HEK293 (cell line): ENCODE measurements at regions not wholly inside any gene's neighbourhood (a gene's known extent, or its start where the extent isn't known, plus 50 kb on each side); places are given as distances from the start of the nearest gene placed in this dataset.

Experiments
- HOXD13 ChIP-seq: sonication (generic); formaldehyde crosslinking; IDR thresholded peaks from 2 replicates; pipeline ENCODE4 v1.8.0; 2022; ENCODE audit warnings: missing genetic modification reagents, borderline replicate concordance
- KLF7 ChIP-seq: fragments of 450-650 bp; formaldehyde crosslinking; IDR thresholded peaks from 2 replicates; pipeline ENCODE4 v1.5.1; 2016; ENCODE audit warnings: missing biosample characterization, missing genetic modification characterization, borderline replicate concordance
- SALL2 ChIP-seq: fragments of 450-650 bp; formaldehyde crosslinking; IDR thresholded peaks from 2 replicates; pipeline ENCODE4 v1.5.0; 2017; ENCODE audit warnings: missing biosample characterization, mild to moderate bottlenecking, missing genetic modification characterization, borderline replicate concordance
- SCRT2 ChIP-seq: fragments of 450-650 bp; formaldehyde crosslinking; IDR thresholded peaks from 2 replicates; pipeline ENCODE4 v1.5.1; 2016; ENCODE audit warnings: missing biosample characterization, missing genetic modification characterization
- WT1 ChIP-seq: fragments of 450-650 bp; formaldehyde crosslinking; IDR thresholded peaks from 2 replicates; pipeline ENCODE4 v1.5.1; 2016; ENCODE audit warnings: missing biosample characterization, missing genetic modification characterization
- ZBTB20 ChIP-seq: fragments of 450-650 bp; formaldehyde crosslinking; IDR thresholded peaks from 2 replicates; pipeline ENCODE4 v1.5.1; 2016; ENCODE audit warnings: missing biosample characterization, missing genetic modification characterization
- ZNF174 ChIP-seq: fragments of 450-650 bp; formaldehyde crosslinking; IDR thresholded peaks from 2 replicates; pipeline ENCODE4 v1.5.0; 2017; ENCODE audit warnings: missing biosample characterization, mild to moderate bottlenecking, missing genetic modification characterization
- ZNF175 ChIP-seq: fragments of 450-650 bp; formaldehyde crosslinking; IDR thresholded peaks from 2 replicates; pipeline ENCODE4 v1.5.1; 2016; ENCODE audit warnings: missing biosample characterization, missing genetic modification characterization
- ZNF202 ChIP-seq: fragments of 450-650 bp; formaldehyde crosslinking; IDR thresholded peaks from 2 replicates; pipeline ENCODE4 v1.5.1; 2016; ENCODE audit warnings: missing biosample characterization, missing genetic modification characterization, borderline replicate concordance
- ZNF23 ChIP-seq: fragments of 450-650 bp; formaldehyde crosslinking; IDR thresholded peaks from 2 replicates; pipeline ENCODE4 v1.5.1; 2016; ENCODE audit warnings: missing biosample characterization, missing genetic modification characterization, borderline replicate concordance
- ZNF274 ChIP-seq, 2 experiments: fragments of 200-500 bp in 1 of 2; fragments of 450-650 bp in 1 of 2; sonication (Bioruptor generic) in 1 of 2; formaldehyde crosslinking in 1 of 2; IDR thresholded peaks; 2 replicates each; pipeline versions ENCODE4 v1.5.1 to v1.6.1; 2014 to 2016; ENCODE audit warnings: borderline replicate concordance in 1 of 2, inconsistent platforms in 1 of 2, low read length in 1 of 2, missing biosample characterization in 1 of 2, missing genetic modification characterization in 1 of 2
- ZNF350 ChIP-seq: fragments of 450-650 bp; formaldehyde crosslinking; IDR thresholded peaks from 2 replicates; pipeline ENCODE4 v1.5.0; 2017; ENCODE audit warnings: missing biosample characterization, mild to moderate bottlenecking, missing genetic modification characterization
- ZNF391 ChIP-seq: fragments of 450-650 bp; formaldehyde crosslinking; IDR thresholded peaks from 2 replicates; pipeline ENCODE4 v1.5.1; 2016; ENCODE audit warnings: low read depth, missing biosample characterization, missing genetic modification characterization, borderline replicate concordance
- ZNF426 ChIP-seq: fragments of 450-650 bp; formaldehyde crosslinking; IDR thresholded peaks from 2 replicates; pipeline ENCODE4 v1.5.1; 2017; ENCODE audit warnings: missing biosample characterization, missing genetic modification characterization, mild to moderate bottlenecking, inconsistent platforms, moderate library complexity
- ZNF510 ChIP-seq: fragments of 450-650 bp; formaldehyde crosslinking; IDR thresholded peaks from 2 replicates; pipeline ENCODE4 v1.5.1; 2018; ENCODE audit warnings: mild to moderate bottlenecking, missing genetic modification characterization, missing biosample characterization; ENCODE audit not compliant: insufficient replicate concordance
- ZNF513 ChIP-seq: fragments of 450-650 bp; IDR thresholded peaks from 2 replicates; pipeline ENCODE4 v1.5.1; 2018; ENCODE audit warnings: missing biosample characterization, missing genetic modification characterization
- ZNF544 ChIP-seq: fragments of 450-650 bp; formaldehyde crosslinking; IDR thresholded peaks from 2 replicates; pipeline ENCODE4 v1.5.0; 2017; ENCODE audit warnings: missing biosample characterization, missing genetic modification characterization
- ZNF677 ChIP-seq: fragments of 450-650 bp; IDR thresholded peaks from 2 replicates; pipeline ENCODE4 v1.5.0; 2018; ENCODE audit warnings: missing biosample characterization, mild to moderate bottlenecking, missing genetic modification characterization, moderate library complexity
- ZNF76 ChIP-seq: fragments of 450-650 bp; formaldehyde crosslinking; IDR thresholded peaks from 2 replicates; pipeline ENCODE4; 2016; ENCODE audit warnings: low read depth, missing biosample characterization, missing genetic modification characterization, borderline replicate concordance
- ZNF785 ChIP-seq: fragments of 450-650 bp; formaldehyde crosslinking; IDR thresholded peaks from 2 replicates; pipeline ENCODE4 v1.5.1; 2016; ENCODE audit warnings: missing biosample characterization, missing genetic modification characterization
- ZNF837 ChIP-seq: fragments of 450-650 bp; formaldehyde crosslinking; IDR thresholded peaks from 2 replicates; pipeline ENCODE4 v1.5.1; 2016; ENCODE audit warnings: missing biosample characterization, missing genetic modification characterization
- ZSCAN23 ChIP-seq: fragments of 450-650 bp; formaldehyde crosslinking; IDR thresholded peaks from 2 replicates; pipeline ENCODE4 v1.5.1; 2016; ENCODE audit warnings: missing biosample characterization, missing genetic modification characterization
- ZSCAN4 ChIP-seq: fragments of 450-650 bp; formaldehyde crosslinking; IDR thresholded peaks from 2 replicates; pipeline ENCODE4 v1.5.1; 2017; ENCODE audit warnings: missing biosample characterization, missing genetic modification characterization
- ZSCAN5A ChIP-seq: fragments of 450-650 bp; formaldehyde crosslinking; IDR thresholded peaks from 2 replicates; pipeline ENCODE4 v1.5.1; 2016; ENCODE audit warnings: missing biosample characterization, missing genetic modification characterization
- ZXDB ChIP-seq: fragments of 450-650 bp; formaldehyde crosslinking; IDR thresholded peaks from 2 replicates; pipeline ENCODE4 v1.5.1; 2016; ENCODE audit warnings: missing biosample characterization, missing genetic modification characterization
- TF ChIP-seq, protein P1 (sequence below): fragments of 450-650 bp; formaldehyde crosslinking; IDR thresholded peaks from 2 replicates; pipeline ENCODE4 v1.5.1; 2016; ENCODE audit warnings: missing biosample characterization, missing genetic modification characterization, low read depth
- TF ChIP-seq, protein P2 (sequence below): fragments of 450-650 bp; formaldehyde crosslinking; IDR thresholded peaks from 2 replicates; pipeline ENCODE4 v1.5.1; 2016; ENCODE audit warnings: missing biosample characterization, missing genetic modification characterization

DNA sequence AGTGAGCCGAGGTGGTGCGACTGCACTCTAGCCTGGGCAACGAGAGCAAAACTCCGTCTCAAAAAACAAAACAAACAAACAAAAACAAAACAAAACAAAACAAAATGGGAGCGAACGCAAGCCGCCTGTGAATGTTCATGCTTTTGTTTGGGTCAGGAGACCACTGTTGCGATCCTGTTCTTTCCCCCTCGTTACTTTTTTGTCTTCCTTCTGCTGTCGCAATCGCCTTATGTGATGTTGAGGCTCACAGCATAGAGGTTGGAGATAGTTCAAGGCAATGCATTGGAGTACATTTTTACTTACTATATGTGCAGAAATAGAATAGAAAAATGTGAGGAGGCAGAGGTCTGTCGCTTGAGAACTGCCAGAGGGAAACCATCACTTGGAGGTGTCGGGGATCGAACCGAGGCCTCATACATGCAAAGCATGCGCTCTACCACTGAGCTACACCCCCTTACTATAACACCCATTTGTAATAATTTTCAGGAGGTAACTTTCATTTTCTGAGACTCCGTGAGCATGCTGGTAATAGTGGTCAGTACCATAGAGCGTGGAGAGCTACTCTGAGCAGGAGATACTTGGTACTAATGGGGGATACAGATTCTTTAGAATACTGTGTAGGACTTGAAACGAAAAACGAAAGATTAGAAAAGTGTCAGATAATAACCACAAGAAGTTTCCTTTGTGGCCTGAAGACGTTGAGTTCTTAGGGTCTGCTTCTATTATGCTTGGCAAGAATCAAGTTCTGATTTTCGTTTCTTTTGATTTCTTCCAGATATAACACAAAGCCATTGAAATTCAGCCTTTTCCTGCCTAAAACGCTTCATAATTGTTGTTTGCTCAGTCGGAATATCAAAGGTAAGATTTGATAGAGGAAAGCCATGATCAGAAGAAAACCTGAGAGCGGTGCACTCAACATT, 121.1 kb downstream of the TRIM27 start (continued):
- no peak for TF ChIP-seq ZNF391
- TF ChIP-seq ZNF274 (IDR thresholded peaks at IDR 0.05; ENCODE audit: low read length), result no peak
- no peak for TF ChIP-seq ZNF274 (tag by site-specific recombination; IDR thresholded peaks at IDR 0.05; ENCODE audit: borderline replicate concordance)
- TF ChIP-seq ZSCAN4 (tag by site-specific recombination), result no peak
- no peak for TF ChIP-seq HOXD13 (CRISPR knock-in tag)
- TF ChIP-seq ZNF174, result no peak
- TF ChIP-seq, protein P1, sequence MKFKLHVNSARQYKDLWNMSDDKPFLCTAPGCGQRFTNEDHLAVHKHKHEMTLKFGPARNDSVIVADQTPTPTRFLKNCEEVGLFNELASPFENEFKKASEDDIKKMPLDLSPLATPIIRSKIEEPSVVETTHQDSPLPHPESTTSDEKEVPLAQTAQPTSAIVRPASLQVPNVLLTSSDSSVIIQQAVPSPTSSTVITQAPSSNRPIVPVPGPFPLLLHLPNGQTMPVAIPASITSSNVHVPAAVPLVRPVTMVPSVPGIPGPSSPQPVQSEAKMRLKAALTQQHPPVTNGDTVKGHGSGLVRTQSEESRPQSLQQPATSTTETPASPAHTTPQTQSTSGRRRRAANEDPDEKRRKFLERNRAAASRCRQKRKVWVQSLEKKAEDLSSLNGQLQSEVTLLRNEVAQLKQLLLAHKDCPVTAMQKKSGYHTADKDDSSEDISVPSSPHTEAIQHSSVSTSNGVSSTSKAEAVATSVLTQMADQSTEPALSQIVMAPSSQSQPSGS (tag by site-specific recombination), result no peak
- TF ChIP-seq, protein P2, sequence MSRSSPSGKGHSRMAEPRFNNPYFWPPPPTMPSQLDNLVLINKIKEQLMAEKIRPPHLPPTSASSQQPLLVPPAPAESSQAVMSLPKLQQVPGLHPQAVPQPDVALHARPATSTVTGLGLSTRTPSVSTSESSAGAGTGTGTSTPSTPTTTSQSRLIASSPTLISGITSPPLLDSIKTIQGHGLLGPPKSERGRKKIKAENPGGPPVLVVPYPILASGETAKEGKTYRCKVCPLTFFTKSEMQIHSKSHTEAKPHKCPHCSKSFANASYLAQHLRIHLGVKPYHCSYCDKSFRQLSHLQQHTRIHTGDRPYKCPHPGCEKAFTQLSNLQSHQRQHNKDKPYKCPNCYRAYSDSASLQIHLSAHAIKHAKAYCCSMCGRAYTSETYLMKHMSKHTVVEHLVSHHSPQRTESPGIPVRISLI (tag by site-specific recombination), result no peak
- TF ChIP-seq ZNF510 (tag by site-specific recombination), result no peak
- peak; percentile 43; the same call in 1 of the 2 replicates for TF ChIP-seq ZSCAN23
- TF ChIP-seq ZNF350 (tag by site-specific recombination), result no peak
- no peak for TF ChIP-seq ZNF677
- TF ChIP-seq ZNF837, result no peak
- TF ChIP-seq ZSCAN5A (tag by site-specific recombination), result no peak
- no peak for TF ChIP-seq ZNF202 (tag by site-specific recombination)
- no peak for TF ChIP-seq ZNF23 (tag by site-specific recombination)
- no peak for TF ChIP-seq ZNF785
- TF ChIP-seq ZNF513 (tag by site-specific recombination), result no peak; the same call in 1 of the 2 replicates
- no peak for TF ChIP-seq ZBTB20 (tag by site-specific recombination)
- TF ChIP-seq ZNF544 (tag by site-specific recombination), result no peak
- no peak for TF ChIP-seq SCRT2
- TF ChIP-seq ZXDB (tag by site-specific recombination), result peak; percentile 42; the same call in 1 of the 2 replicates
- no peak for TF ChIP-seq ZNF426 (tag by site-specific recombination)
- TF ChIP-seq SALL2, result no peak
- TF ChIP-seq WT1 (tag by site-specific recombination), result no peak
- no peak for TF ChIP-seq ZNF175
- TF ChIP-seq KLF7 (tag by site-specific recombination), result no peak
- no peak for TF ChIP-seq ZNF76 (tag by site-specific recombination)
